Dedifferentiated amniotic fluid mesenchymal stem cell (primary cell): ENCODE measurements at regions not wholly inside any gene's neighbourhood (a gene's known extent, or its start where the extent isn't known, plus 50 kb on each side); places are given as distances from the start of the nearest gene placed in this dataset.
A peak's percentile ranks its signal among the peaks of the same experiment; 100 is the strongest.
"Not testable (repeated sequence)": the region's sequence is repeated elsewhere in the genome, so short reads cannot be mapped to it uniquely, and the experiment has no call there.

Experiments used
- DNase-seq: peaks from one replicate; pipeline ENCODE4 v3.0.0-alpha.2; 2016; ENCODE audit errors: extremely low spot score

- DNase-seq: no peak
Observed at GRCh38 chr7:17558135-17558534, 259.7 kb downstream of the AHR start.

GRCh38 chr7:17558558-17559332 is 260.3 kb downstream of the AHR start:
- DNase-seq: no peak

- DNase-seq: no peak
Observed at GRCh38 chr7:17559388-17559787, 260.9 kb downstream of the AHR start.

- no peak for DNase-seq
Observed at GRCh38 chr7:17560516-17560915, 262.1 kb downstream of the AHR start.

GRCh38 chr7:17560966-17561365 is 262.5 kb downstream of the AHR start:
- DNase-seq: no peak

GRCh38 chr7:17564678-17565212 is 266.3 kb downstream of the AHR start:
- DNase-seq: no peak

- peak; percentile 69 for DNase-seq
Observed at GRCh38 chr7:17580141-17580540, 281.7 kb downstream of the AHR start.

- no peak for DNase-seq
Observed at GRCh38 chr7:17580856-17581255, 282.4 kb downstream of the AHR start.

- no peak for DNase-seq
Observed at GRCh38 chr7:17581301-17581700, 282.8 kb downstream of the AHR start.

GRCh38 chr7:17582696-17583095 is 284.2 kb downstream of the AHR start:
- not testable (repeated sequence) for DNase-seq

GRCh38 chr7:17583786-17584185 is 285.3 kb downstream of the AHR start:
- DNase-seq: no peak

- peak; percentile 25 for DNase-seq
Observed at GRCh38 chr7:17584822-17585221, 286.4 kb downstream of the AHR start.

- no peak for DNase-seq
Observed at GRCh38 chr7:17586711-17587110, 288.3 kb downstream of the AHR start.

GRCh38 chr7:17588730-17589129 is 290.3 kb downstream of the AHR start:
- no peak for DNase-seq

- no peak for DNase-seq
Observed at GRCh38 chr7:17589671-17590070, 291.2 kb downstream of the AHR start.

- DNase-seq: no peak
Observed at GRCh38 chr7:17590221-17590620, 291.8 kb downstream of the AHR start.

- DNase-seq: peak; percentile 52
Observed at GRCh38 chr7:17593819-17594419, 295.5 kb downstream of the AHR start.

- DNase-seq: no peak
Observed at GRCh38 chr7:17595546-17595945, 297.1 kb downstream of the AHR start.

GRCh38 chr7:17598305-17598704 is 299.9 kb downstream of the AHR start:
- no peak for DNase-seq

- DNase-seq: no peak
Observed at GRCh38 chr7:17598846-17599245, 300.4 kb downstream of the AHR start.

- DNase-seq: no peak
Observed at GRCh38 chr7:17599733-17600339, 301.4 kb downstream of the AHR start.

- peak; percentile 92 for DNase-seq
Observed at GRCh38 chr7:17600340-17600752, 301.9 kb downstream of the AHR start.

GRCh38 chr7:17601921-17602320 is 303.5 kb downstream of the AHR start:
- DNase-seq: no peak
